ENCODE measurements at regions not wholly inside any gene's neighbourhood (a gene's known extent, or its start where the extent isn't known, plus 50 kb on each side); places are given as distances from the start of the nearest gene placed in this dataset.

GRCh38 chr4:182174979-182175378 is 68.2 kb upstream of the TENM3 start:
- no peak overlapping the region for H3K27ac Mint-ChIP-seq (ENCODE audit: low read depth, unreplicated experiment)
- no peaks in the 10 kb centered on the region for H3K4me1 Mint-ChIP-seq (ENCODE audit: insufficient read depth, unreplicated experiment)
- no peaks in the 10 kb centered on the region for H3K36me3 Mint-ChIP-seq (ENCODE audit: insufficient read depth, unreplicated experiment)
- no peak overlapping the region for H3K4me3 Mint-ChIP-seq (ENCODE audit: unreplicated experiment)
- no peak for DNase-seq (ENCODE audit: unreplicated experiment)
- no TSS peak for BruUV-seq (replicated peaks)
- POLR2A ChIA-PET, result interaction anchor here (0.5 to 1.4 kb wide), 4 partner anchors 30 to 373 kb away, joined by 3 read pairs; no protein-coding TSS in a partner anchor
- TF ChIP-seq CTCF (IDR thresholded peaks at IDR 0.05; ENCODE audit: unreplicated experiment), result no peak
- H3K27me3 Mint-ChIP-seq (ENCODE audit: insufficient read depth, unreplicated experiment), result no peaks in the 10 kb centered on the region
- CTCF ChIA-PET, result interaction anchor here (0.6 to 1.1 kb wide), 5 partner anchors 9 to 44 kb away, joined by 3 to 7 read pairs (median 3); no protein-coding TSS in a partner anchor
- H3K9me3 Mint-ChIP-seq (ENCODE audit: unreplicated experiment), result no peaks in the 10 kb centered on the region
- intact Hi-C loops (cut with micrococcal nuclease), result no loop called here

- Mint-ChIP-seq H3K27me3 (ENCODE audit: insufficient read depth, unreplicated experiment) (no peaks in the 10 kb centered on the region), H3K9me3 (ENCODE audit: unreplicated experiment) (no peaks in the 10 kb centered on the region), H3K4me1 (ENCODE audit: insufficient read depth, unreplicated experiment) (no peaks in the 10 kb centered on the region), H3K36me3 (ENCODE audit: insufficient read depth, unreplicated experiment) (no peaks in the 10 kb centered on the region), H3K4me3 (ENCODE audit: unreplicated experiment) (no peak overlapping the region), H3K27ac (ENCODE audit: low read depth, unreplicated experiment) (no peak overlapping the region)
- ChIA-PET POLR2A (interaction anchor here (0.5 to 1.0 kb wide), 4 partner anchors 21 to 724 kb away, joined by 3 read pairs; no protein-coding TSS in a partner anchor), CTCF (interaction anchor here (0.6 to 1.1 kb wide), 2 partner anchors 9 to 10 kb away, joined by 3 to 7 read pairs; no protein-coding TSS in a partner anchor)
- TF ChIP-seq CTCF (IDR thresholded peaks at IDR 0.05; ENCODE audit: unreplicated experiment), result no peak
- BruUV-seq (replicated peaks), result no TSS peak
- peak; percentile 21 for DNase-seq (ENCODE audit: unreplicated experiment)
- intact Hi-C loops (cut with micrococcal nuclease), result no loop called here
These were observed 67.2 kb upstream of the TENM3 start for GRCh38 chr4:182175788-182176519.

GRCh38 chr4:182177166-182177565 is 66.0 kb upstream of the TENM3 start:
- intact Hi-C loops (cut with micrococcal nuclease), result no loop called here
- no peaks in the 10 kb centered on the region for H3K4me1 Mint-ChIP-seq (ENCODE audit: insufficient read depth, unreplicated experiment)
- H3K9me3 Mint-ChIP-seq (ENCODE audit: unreplicated experiment), result no peaks in the 10 kb centered on the region
- no TSS peak for BruUV-seq (replicated peaks)
- no peaks in the 10 kb centered on the region for H3K27me3 Mint-ChIP-seq (ENCODE audit: insufficient read depth, unreplicated experiment)
- no peak for TF ChIP-seq CTCF (IDR thresholded peaks at IDR 0.05; ENCODE audit: unreplicated experiment)
- H3K27ac Mint-ChIP-seq (ENCODE audit: low read depth, unreplicated experiment), result no peak overlapping the region
- no peak overlapping the region for H3K4me3 Mint-ChIP-seq (ENCODE audit: unreplicated experiment)
- no peaks in the 10 kb centered on the region for H3K36me3 Mint-ChIP-seq (ENCODE audit: insufficient read depth, unreplicated experiment)
- CTCF ChIA-PET, result no interaction called here
- DNase-seq (ENCODE audit: unreplicated experiment), result no peak
- POLR2A ChIA-PET, result interaction anchor here (0.5 to 3.0 kb wide), 2 partner anchors 30 to 130 kb away, joined by 3 to 10 read pairs; no protein-coding TSS in a partner anchor

GRCh38 chr4:182179105-182179504 is 64.1 kb upstream of the TENM3 start:
- no peak overlapping the region for H3K4me3 Mint-ChIP-seq (ENCODE audit: unreplicated experiment)
- no peak for TF ChIP-seq CTCF (IDR thresholded peaks at IDR 0.05; ENCODE audit: unreplicated experiment)
- CTCF ChIA-PET, result interaction anchor here (0.6 to 1.0 kb wide), 3 partner anchors 34 to 432 kb away, joined by 3 read pairs; no protein-coding TSS in a partner anchor
- no TSS peak for BruUV-seq (replicated peaks)
- intact Hi-C loops (cut with micrococcal nuclease), result no loop called here
- H3K9me3 Mint-ChIP-seq (ENCODE audit: unreplicated experiment), result no peaks in the 10 kb centered on the region
- no peaks in the 10 kb centered on the region for H3K36me3 Mint-ChIP-seq (ENCODE audit: insufficient read depth, unreplicated experiment)
- peak; percentile 66 for DNase-seq (ENCODE audit: unreplicated experiment)
- no peaks in the 10 kb centered on the region for H3K4me1 Mint-ChIP-seq (ENCODE audit: insufficient read depth, unreplicated experiment)
- H3K27me3 Mint-ChIP-seq (ENCODE audit: insufficient read depth, unreplicated experiment), result no peaks in the 10 kb centered on the region
- POLR2A ChIA-PET, result interaction anchor here (0.9 to 3.0 kb wide), 8 partner anchors 9 to 270 kb away, joined by 3 to 11 read pairs (median 4); no protein-coding TSS in a partner anchor
- peak overlapping the region; percentile 51 for H3K27ac Mint-ChIP-seq (ENCODE audit: low read depth, unreplicated experiment)
